NCI-H82 (cell line): ENCODE measurements at regions not wholly inside any gene's neighbourhood (a gene's known extent, or its start where the extent isn't known, plus 50 kb on each side); places are given as distances from the start of the nearest gene placed in this dataset.
A peak's percentile ranks its signal among the peaks of the same experiment; 100 is the strongest.
"Not testable (repeated sequence)": the region's sequence is repeated elsewhere in the genome, so short reads cannot be mapped to it uniquely, and the experiment has no call there.

Experiments used
- DNase-seq: peaks from one replicate; lab custom pipeline; 2025; lab: John Stamatoyannopoulos, UW

GRCh38 chr1:5733596-5733995 is 258.6 kb downstream of the NPHP4 start:
- DNase-seq, result no peak

- DNase-seq, result no peak
Measured at GRCh38 chr1:5731110-5731423, 261.2 kb downstream of the NPHP4 start.

GRCh38 chr1:5730272-5731109 is 261.7 kb downstream of the NPHP4 start:
- DNase-seq, result no peak

GRCh38 chr1:5729636-5730145 is 262.5 kb downstream of the NPHP4 start:
- no peak for DNase-seq

- DNase-seq, result no peak
Measured at GRCh38 chr1:5728663-5729355, 263.4 kb downstream of the NPHP4 start.

- DNase-seq, result no peak
Measured at GRCh38 chr1:5727871-5728643, 264.2 kb downstream of the NPHP4 start.

GRCh38 chr1:5727191-5727590 is 265.0 kb downstream of the NPHP4 start:
- no peak for DNase-seq

- DNase-seq, result not testable (repeated sequence)
Measured at GRCh38 chr1:5726586-5727184, 265.5 kb downstream of the NPHP4 start.

GRCh38 chr1:5725855-5726585 is 266.2 kb downstream of the NPHP4 start:
- no peak for DNase-seq

- no peak for DNase-seq
Measured at GRCh38 chr1:5725406-5725805, 266.8 kb downstream of the NPHP4 start.

- DNase-seq, result no peak
Measured at GRCh38 chr1:5724847-5725246, 267.4 kb downstream of the NPHP4 start.

- DNase-seq, result no peak
Measured at GRCh38 chr1:5722635-5723164, 269.5 kb downstream of the NPHP4 start.

GRCh38 chr1:5721634-5722215 is 270.5 kb downstream of the NPHP4 start:
- DNase-seq, result no peak

GRCh38 chr1:5720936-5721335 is 271.3 kb downstream of the NPHP4 start:
- DNase-seq, result no peak

GRCh38 chr1:5720484-5720883 is 271.7 kb downstream of the NPHP4 start:
- peak; percentile 15 for DNase-seq

- no peak for DNase-seq
Measured at GRCh38 chr1:5720045-5720444, 272.2 kb downstream of the NPHP4 start.

GRCh38 chr1:5718831-5719632 is 273.2 kb downstream of the NPHP4 start:
- DNase-seq, result peak; percentile 33

GRCh38 chr1:5717031-5717682 is 275.1 kb downstream of the NPHP4 start:
- no peak for DNase-seq

- DNase-seq, result no peak
Measured at GRCh38 chr1:5716126-5716525, 276.1 kb downstream of the NPHP4 start.
